ENCODE measurements at regions not wholly inside any gene's neighbourhood (a gene's known extent, or its start where the extent isn't known, plus 50 kb on each side); places are given as distances from the start of the nearest gene placed in this dataset.

GRCh38 chr3:152054315-152054714 lies 180.9 kb downstream of the SUCNR1 start:
- no peak for DNase-seq (ENCODE audit: low read depth in 2 of 2)

DNA sequence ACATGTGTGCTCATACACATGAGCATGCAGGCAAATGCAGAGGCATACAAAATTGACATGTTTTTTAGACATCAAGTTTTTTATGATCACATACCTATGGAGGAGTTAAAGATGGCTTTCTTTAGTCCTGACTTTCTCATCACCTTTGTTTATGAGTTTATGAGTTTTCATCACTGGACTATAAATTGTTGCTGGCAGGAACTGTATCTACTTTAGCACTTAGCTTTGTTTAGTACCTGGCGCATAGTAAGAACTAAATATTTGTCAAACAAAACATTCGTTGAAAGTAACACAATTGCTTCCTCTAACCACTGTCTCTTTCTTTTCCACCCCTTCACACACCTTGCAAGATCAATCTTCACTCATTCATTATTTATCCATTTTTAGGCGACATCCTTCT lies 182.6 kb downstream of the SUCNR1 start:
- no peak for DNase-seq (ENCODE audit: low read depth in 2 of 2)

DNA sequence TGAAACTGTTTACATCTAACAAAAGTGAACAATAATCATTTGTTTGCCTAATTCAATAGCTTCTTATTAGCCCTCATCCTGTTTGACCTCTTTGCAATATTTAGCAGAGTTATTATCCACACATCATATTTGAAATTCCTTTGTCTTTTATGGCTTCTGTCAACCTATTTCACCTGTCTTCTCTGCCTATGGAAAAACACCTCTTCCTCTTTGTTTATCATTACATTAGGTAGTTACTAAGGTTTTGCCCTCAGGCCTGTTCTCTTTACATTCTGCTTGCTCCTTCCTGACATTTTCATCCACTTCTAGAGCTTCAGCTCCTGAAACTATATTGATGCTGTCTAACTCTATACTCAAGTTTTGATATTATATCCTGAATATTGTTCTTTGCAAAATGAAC lies 183.0 kb downstream of the SUCNR1 start:
- no peak for DNase-seq (ENCODE audit: low read depth in 2 of 2)

DNA sequence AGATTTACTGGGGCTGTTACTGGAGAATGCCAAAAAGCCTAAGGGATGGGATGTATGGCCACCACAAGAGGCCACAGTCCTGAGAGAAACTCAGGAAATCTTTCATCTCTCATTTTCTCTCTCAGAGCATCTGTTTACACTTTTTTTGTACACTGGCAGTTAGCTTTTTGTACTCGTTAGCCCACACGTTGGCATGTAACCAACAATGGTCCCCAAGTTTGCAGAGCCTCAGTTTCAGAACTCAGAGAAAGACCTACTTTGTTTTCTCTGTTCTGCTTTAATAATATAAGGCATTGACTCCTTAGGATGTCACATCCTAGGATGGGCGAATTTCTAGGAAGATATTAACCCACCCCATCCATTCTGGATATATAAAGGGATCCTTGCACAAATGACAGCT lies 183.5 kb downstream of the SUCNR1 start:
- no peak for DNase-seq (ENCODE audit: low read depth in 2 of 2)

DNA sequence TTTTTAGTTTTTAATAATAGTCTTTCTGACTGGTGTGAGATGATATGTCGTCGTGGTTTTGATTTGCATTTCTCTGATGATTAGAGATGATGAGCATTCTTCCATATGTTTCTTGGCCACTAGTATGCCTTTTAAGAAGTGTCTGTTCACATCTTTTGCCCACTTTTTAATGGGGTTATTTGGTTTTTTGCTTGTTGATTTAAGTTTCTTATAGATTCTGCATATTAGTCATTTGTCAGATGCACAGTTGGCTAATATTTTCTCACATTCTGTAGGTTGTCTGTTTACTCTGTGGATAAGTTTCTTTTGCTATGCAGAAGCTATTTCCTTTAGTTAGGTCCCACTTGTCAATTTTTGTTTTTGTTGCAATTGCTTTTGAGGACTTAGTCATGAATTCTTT lies 185.4 kb downstream of the SUCNR1 start:
- no peak for DNase-seq (ENCODE audit: low read depth in 2 of 2)

DNA sequence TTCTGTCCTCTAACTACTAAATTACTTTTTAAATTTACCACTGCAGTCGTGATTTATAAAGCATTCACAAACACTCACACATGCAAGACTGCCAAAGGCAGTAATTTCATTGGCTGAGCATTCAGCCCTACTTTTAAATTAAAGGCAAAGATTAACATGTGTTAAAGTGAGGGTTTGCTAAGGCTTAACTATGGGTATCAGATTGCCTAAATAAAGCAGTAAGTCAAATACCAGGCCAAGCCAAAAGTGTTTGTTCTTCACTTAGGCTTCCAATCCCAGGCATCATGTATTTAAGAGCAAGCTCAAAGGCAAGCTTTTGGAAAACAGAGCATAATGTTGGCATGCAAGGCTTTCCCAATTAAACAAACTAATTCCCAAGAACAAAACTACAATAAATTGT lies 187.3 kb downstream of the SUCNR1 start:
- no peak for DNase-seq (ENCODE audit: low read depth in 2 of 2)

- DNase-seq (ENCODE audit: low read depth in 2 of 2) = no peak
Measured at GRCh38 chr3:152061296-152061695, 187.9 kb downstream of the SUCNR1 start.

- no peak for DNase-seq (ENCODE audit: low read depth in 2 of 2)
Measured at GRCh38 chr3:152069871-152070270, 196.4 kb downstream of the SUCNR1 start.

- no peak for DNase-seq (ENCODE audit: low read depth in 2 of 2)
Measured at GRCh38 chr3:152071315-152071714, 197.4 kb upstream of the MBNL1 start.

DNA sequence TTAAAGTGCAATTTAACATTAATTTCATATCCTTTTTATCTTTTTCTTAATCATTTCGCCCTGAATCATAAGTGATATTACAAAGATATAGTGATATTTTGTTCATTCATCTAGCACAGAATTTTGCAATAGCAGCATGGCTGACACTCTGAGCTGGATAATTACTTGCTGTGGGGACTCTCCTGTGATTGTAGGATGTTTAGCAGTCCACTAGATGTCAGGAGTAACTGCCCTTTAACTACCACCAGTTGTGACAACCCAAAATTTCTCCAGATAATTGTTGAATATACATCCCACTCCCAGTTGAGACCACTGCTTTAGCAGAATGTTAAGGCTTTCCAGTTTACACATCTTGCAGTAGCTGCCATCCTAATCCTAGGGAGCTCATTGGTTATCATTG lies 196.8 kb upstream of the MBNL1 start:
- no peak for DNase-seq (ENCODE audit: low read depth in 2 of 2)

DNA sequence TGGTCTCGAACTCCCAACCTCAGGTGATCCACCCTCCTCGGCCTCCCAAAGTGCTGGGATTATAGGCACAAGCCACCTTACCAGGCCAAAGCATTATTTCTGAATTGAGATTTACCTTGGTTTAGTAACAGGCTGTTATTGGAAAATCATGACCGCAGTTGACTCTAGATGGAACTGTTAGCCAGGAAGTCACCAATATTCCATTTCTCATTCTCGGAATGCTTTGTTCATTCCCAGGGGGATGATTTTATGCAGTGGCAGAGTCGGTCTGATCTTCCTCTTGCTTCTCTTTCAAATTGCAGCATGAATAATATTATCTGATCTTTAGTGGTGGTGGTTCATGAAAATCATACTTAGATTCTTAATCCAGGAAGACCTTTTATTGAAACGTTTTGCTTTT lies 195.5 kb upstream of the MBNL1 start:
- DNase-seq (ENCODE audit: low read depth in 2 of 2) = no peak

DNA sequence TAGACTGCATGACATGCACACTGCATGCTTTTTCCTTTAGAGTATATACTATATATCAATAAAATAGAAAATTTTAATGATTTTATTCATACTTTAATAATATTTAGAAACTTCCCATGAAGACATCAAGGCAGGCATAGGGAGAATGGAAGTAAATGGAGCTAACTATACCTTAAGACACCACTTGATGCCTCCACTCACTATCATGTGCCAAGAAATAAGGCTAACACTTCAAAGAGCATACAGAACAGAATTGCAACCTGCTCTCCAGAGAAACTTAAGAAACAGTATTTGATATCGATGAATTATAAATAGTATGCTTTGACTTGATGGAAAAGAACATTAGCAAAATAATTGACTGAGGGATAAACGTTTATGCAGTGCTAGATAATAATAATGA lies 192.6 kb upstream of the MBNL1 start:
- DNase-seq (ENCODE audit: low read depth in 2 of 2) = no peak

GRCh38 chr3:152079980-152080379 lies 188.7 kb upstream of the MBNL1 start:
- no peak for DNase-seq (ENCODE audit: low read depth in 2 of 2)

DNA sequence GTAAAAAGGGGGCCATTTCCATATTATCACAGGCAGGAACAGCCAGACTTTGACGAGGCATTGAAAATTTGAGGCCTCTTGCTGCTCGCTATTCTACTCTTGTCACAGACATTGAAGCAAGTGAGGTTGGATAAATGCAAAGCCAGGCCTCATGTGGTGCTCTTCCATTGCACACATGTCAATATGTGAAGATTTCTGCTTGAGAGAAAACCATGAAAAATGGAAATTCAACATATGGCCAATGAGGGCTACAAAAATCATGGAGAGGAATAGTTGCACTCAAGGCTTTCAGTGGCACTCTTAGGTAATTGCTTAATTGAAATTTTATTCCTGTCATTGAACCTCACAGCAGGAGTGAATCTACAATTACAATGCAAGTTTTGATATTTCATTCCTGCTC lies 185.6 kb upstream of the MBNL1 start:
- DNase-seq (ENCODE audit: low read depth in 2 of 2) = no peak

GRCh38 chr3:152084441-152085158 lies 184.1 kb upstream of the MBNL1 start:
- DNase-seq (ENCODE audit: low read depth in 2 of 2) = no peak

- DNase-seq (ENCODE audit: low read depth in 2 of 2) = no peak
Measured at GRCh38 chr3:152087153-152087552, 181.6 kb upstream of the MBNL1 start.

DNA sequence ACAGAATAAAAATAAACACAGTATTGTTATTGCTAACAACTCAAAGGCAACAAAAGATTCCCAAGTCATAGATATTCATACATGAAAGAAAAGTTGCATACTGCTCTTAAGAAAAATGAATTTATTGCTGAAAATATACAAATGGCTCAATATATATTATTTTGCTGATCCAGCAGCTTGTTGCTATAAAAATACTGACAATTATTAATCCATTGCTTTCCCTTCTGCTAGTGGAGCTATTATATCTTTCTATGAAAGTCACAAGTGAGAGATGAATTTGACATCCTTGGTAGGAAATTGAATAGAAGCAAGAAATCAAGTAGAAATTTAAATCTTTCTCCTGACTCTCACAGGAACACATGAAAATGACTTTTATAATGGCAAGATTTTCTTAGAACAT lies 179.2 kb upstream of the MBNL1 start:
- DNase-seq (ENCODE audit: low read depth in 2 of 2) = no peak

- no peak for DNase-seq (ENCODE audit: low read depth in 2 of 2)
Measured at GRCh38 chr3:152091725-152092124, 177.0 kb upstream of the MBNL1 start.

DNA sequence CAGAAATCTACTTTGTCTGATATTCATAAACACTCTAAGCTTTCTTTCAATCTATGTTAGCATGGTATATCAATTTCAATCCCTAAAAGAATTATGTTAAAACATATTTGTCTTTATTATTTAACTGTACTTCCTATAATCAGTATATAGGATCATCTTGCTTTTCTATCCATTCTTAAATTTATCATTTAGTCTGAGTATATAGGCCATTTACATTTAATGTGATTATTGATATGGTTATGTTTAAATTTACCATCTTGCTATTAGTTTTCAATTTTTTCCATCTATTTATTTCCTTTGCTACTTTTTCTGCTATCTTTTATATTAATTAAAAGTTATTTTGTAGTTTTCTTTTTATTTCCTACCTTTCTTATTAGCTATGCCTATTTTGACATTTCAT lies 174.8 kb upstream of the MBNL1 start:
- DNase-seq (ENCODE audit: low read depth in 2 of 2) = no peak

DNA sequence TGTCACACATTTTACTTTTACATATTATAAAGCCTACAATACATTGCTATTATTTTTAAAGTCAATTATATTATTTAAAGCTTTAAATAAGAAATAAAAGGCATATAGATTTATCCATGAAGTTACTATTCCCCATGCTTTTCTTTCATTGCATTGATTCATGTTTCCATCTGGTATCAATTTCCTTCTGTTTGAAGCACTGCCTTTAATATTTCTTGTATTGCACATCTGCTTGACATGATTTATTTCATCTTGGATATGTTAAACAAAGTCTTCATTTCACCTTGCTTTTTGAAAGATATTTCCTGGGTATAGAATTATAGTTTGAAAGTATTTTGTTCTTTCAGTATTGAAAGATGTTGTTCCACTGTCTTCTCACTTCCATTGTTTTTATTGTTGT lies 174.3 kb upstream of the MBNL1 start:
- no peak for DNase-seq (ENCODE audit: low read depth in 2 of 2)

- no peak for DNase-seq (ENCODE audit: low read depth in 2 of 2)
Measured at GRCh38 chr3:152095472-152095871, 173.3 kb upstream of the MBNL1 start.

- no peak for DNase-seq (ENCODE audit: low read depth in 2 of 2)
Measured at GRCh38 chr3:152096280-152096906, 172.3 kb upstream of the MBNL1 start.

GRCh38 chr3:152097120-152097519 lies 171.6 kb upstream of the MBNL1 start:
- no peak for DNase-seq (ENCODE audit: low read depth in 2 of 2)

DNA sequence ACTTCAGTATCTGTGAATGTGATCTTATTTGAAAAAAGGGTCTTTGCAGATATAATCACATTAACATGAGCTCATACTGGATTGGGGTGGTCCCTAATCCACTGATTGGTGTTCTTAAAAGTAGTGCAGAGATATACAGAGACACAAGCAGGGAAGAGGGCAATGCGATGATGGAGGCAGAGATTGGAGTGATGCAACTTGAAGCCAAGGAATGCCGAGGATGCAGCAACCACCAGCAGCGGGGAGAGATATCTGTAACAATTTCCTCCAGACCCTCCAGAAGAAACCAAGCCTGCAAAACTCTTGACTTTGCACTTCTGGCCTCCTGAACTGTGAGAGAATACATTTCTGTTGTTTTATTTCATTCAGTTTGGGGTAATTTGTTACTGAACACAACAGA lies 171.0 kb upstream of the MBNL1 start:
- no peak for DNase-seq (ENCODE audit: low read depth in 2 of 2)
